OCI-LY3 (cell line): ENCODE measurements at regions not wholly inside any gene's neighbourhood (a gene's known extent, or its start where the extent isn't known, plus 50 kb on each side); places are given as distances from the start of the nearest gene placed in this dataset.

ENCODE experiments used
- CTCF ChIP-seq: fragments of 200-600, 300-600 bp; sonication (generic); IDR thresholded peaks from 2 replicates; pipeline ENCODE4 v1.5.1; 2014; ENCODE audit warnings: antibody characterized with exemption, low read length, low read depth
- EZH2phosphoT487 ChIP-seq: fragments of 200-600 bp; shearing (Covaris generic); IDR thresholded peaks from 2 replicates; pipeline ENCODE4 v1.6.1; 2018; ENCODE audit warnings: antibody characterized with exemption, mixed run types, low read depth

DNA sequence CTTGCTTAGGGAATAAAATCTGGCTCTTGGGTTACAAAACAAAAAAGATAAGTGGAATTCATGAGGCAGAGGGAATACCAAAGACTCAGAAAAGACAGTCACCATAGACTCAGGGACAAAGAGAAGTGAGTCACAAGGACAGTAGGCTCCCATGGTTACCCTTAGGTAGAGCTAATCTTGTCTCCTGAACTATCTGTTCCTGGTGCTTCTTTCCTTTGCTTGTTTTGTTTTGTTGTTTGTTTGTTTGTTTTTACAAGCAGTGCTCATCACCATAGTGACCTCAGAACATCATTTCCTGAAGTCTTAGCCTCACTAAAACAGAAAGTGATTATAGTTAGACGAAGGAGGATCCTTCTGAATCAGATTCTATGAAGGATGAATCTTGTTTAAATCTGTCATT is 142.3 kb upstream of the SOX21 start:
- TF ChIP-seq CTCF (no peak), EZH2phosphoT487 (no peak)
